WTC11 (cell line): ENCODE measurements at regions not wholly inside any gene's neighbourhood (a gene's known extent, or its start where the extent isn't known, plus 50 kb on each side); places are given as distances from the start of the nearest gene placed in this dataset.

Source experiments
- ATAC-seq: fragments of 200-7000 bp; cut with Tn5 transposase; 2 replicates; pipeline ENCODE4 v1.10.0; 2021; ENCODE audit warnings: mild to moderate bottlenecking, moderate library complexity
- CTCF ChIA-PET: fragments of 300-600 bp; sonication (Branson Sonifier 250); formaldehyde crosslinking; loops from one replicate; lab custom pipeline; 2021; ENCODE audit warnings: antibody characterized with exemption; lab: Charles Lee
- POLR2A ChIA-PET: fragments of 350-600 bp; sonication (Branson Sonifier 250); formaldehyde crosslinking; loops from one replicate; lab custom pipeline; 2021; ENCODE audit warnings: antibody characterized with exemption; lab: Charles Lee
- DNase-seq: peaks from one replicate; pipeline ENCODE4 v3.0.0; 2021; ENCODE audit warnings: low spot score
- H3K27ac Mint-ChIP-seq: 2 replicates; pipeline ENCODE4 v1.8.0; 2021; ENCODE audit warnings: mixed read lengths
- H3K27me3 Mint-ChIP-seq: 2 replicates; pipeline ENCODE4 v1.8.0; 2021; ENCODE audit warnings: low read depth, mild to moderate bottlenecking, moderate library complexity, mixed read lengths
- H3K36me3 Mint-ChIP-seq: 2 replicates; pipeline ENCODE4 v1.8.0; 2021; ENCODE audit warnings: mixed read lengths
- H3K4me1 Mint-ChIP-seq: 2 replicates; pipeline ENCODE4 v1.8.0; 2022; ENCODE audit warnings: mixed read lengths
- H3K4me3 Mint-ChIP-seq: 2 replicates; pipeline ENCODE4 v1.8.0; 2021; ENCODE audit warnings: mild to moderate bottlenecking, moderate library complexity, mixed read lengths
- H3K9me3 Mint-ChIP-seq: 2 replicates; pipeline ENCODE4 v1.8.0; 2021; ENCODE audit warnings: mixed read lengths
- ATF1 ChIP-seq: sonication (generic); formaldehyde crosslinking; IDR thresholded peaks from 2 replicates; pipeline ENCODE4 v1.8.1; 2023; ENCODE audit warnings: mild to moderate bottlenecking, moderate library complexity, missing genetic modification reagents
- CREB1 ChIP-seq: sonication (generic); formaldehyde crosslinking; IDR thresholded peaks from 2 replicates; pipeline ENCODE4 v1.8.0; 2023; ENCODE audit warnings: mild to moderate bottlenecking, missing genetic modification reagents
- ELF4 ChIP-seq: sonication (generic); formaldehyde crosslinking; IDR thresholded peaks from 2 replicates; pipeline ENCODE4 v1.8.1; 2022; ENCODE audit warnings: low read depth, mild to moderate bottlenecking, moderate library complexity, missing genetic modification reagents
- ESRRA ChIP-seq: sonication (generic); formaldehyde crosslinking; IDR thresholded peaks from 2 replicates; pipeline ENCODE4 v1.8.1; 2022; ENCODE audit warnings: mild to moderate bottlenecking, missing genetic modification reagents, borderline replicate concordance
- FOXJ3 ChIP-seq: sonication (generic); formaldehyde crosslinking; IDR thresholded peaks from 2 replicates; pipeline ENCODE4 v1.9.0; 2021; ENCODE audit warnings: missing genetic modification reagents, mild to moderate bottlenecking, borderline replicate concordance
- FOXP1 ChIP-seq: sonication (generic); formaldehyde crosslinking; IDR thresholded peaks from 2 replicates; pipeline ENCODE4 v1.8.0; 2022; ENCODE audit warnings: missing genetic modification reagents, mild to moderate bottlenecking, moderate library complexity, borderline replicate concordance
- HMGA2 ChIP-seq: fragments of 250-450 bp; sonication (Bioruptor Pico); IDR thresholded peaks from 2 replicates; pipeline ENCODE4 v1.4.0; 2021; ENCODE audit warnings: mild to moderate bottlenecking, moderate library complexity
- MXD4 ChIP-seq: fragments of 250-450 bp; sonication (Bioruptor Pico); IDR thresholded peaks from 2 replicates; pipeline ENCODE4 v1.8.0; 2021; ENCODE audit warnings: mild to moderate bottlenecking, moderate library complexity, borderline replicate concordance
- NFYB ChIP-seq: sonication (generic); formaldehyde crosslinking; conservative IDR thresholded peaks from 2 replicates; pipeline ENCODE4 v1.8.0; 2022; ENCODE audit warnings: low read depth, missing genetic modification reagents
- NR1H2 ChIP-seq: sonication (generic); formaldehyde crosslinking; IDR thresholded peaks from 2 replicates; pipeline ENCODE4 v1.9.0; 2021; ENCODE audit warnings: mild to moderate bottlenecking, moderate library complexity, missing genetic modification reagents
- NR2C2 ChIP-seq: sonication (generic); formaldehyde crosslinking; IDR thresholded peaks from 2 replicates; pipeline ENCODE4 v1.8.0; 2022; ENCODE audit warnings: mild to moderate bottlenecking, missing genetic modification reagents
- RORB ChIP-seq: fragments of 250-450 bp; sonication (Bioruptor Pico); IDR thresholded peaks from 2 replicates; pipeline ENCODE4 v1.9.0; 2021; ENCODE audit warnings: mild to moderate bottlenecking
- SMAD3 ChIP-seq: sonication (generic); formaldehyde crosslinking; IDR thresholded peaks from 2 replicates; pipeline ENCODE4 v1.8.0; 2022; ENCODE audit warnings: missing genetic modification reagents, mild to moderate bottlenecking, borderline replicate concordance
- ZBTB21 ChIP-seq: sonication (generic); formaldehyde crosslinking; IDR thresholded peaks from 2 replicates; pipeline ENCODE4 v1.8.1; 2023; ENCODE audit warnings: mild to moderate bottlenecking, missing genetic modification reagents, borderline replicate concordance
- ZNF121 ChIP-seq: sonication (generic); formaldehyde crosslinking; IDR thresholded peaks from 2 replicates; pipeline ENCODE4 v1.8.0; 2023; ENCODE audit warnings: missing genetic modification reagents
- ZNF396 ChIP-seq: fragments of 250-450 bp; sonication (Bioruptor Pico); IDR thresholded peaks from 2 replicates; pipeline ENCODE4 v1.8.0; 2021; ENCODE audit warnings: mild to moderate bottlenecking, moderate library complexity, borderline replicate concordance
- ZNF423 ChIP-seq: fragments of 250-450 bp; sonication (Bioruptor Pico); IDR thresholded peaks from 2 replicates; pipeline ENCODE4 v2.1.2; 2022; ENCODE audit warnings: mild to moderate bottlenecking, moderate library complexity
- ZSCAN18 ChIP-seq: fragments of 250-450 bp; sonication (Bioruptor Pico); IDR thresholded peaks from 2 replicates; pipeline ENCODE4 v2.1.2; 2022; ENCODE audit warnings: mild to moderate bottlenecking, moderate library complexity
- TF ChIP-seq, protein P1 (sequence below): sonication (generic); formaldehyde crosslinking; IDR thresholded peaks from 2 replicates; pipeline ENCODE4 v1.8.1; 2022; ENCODE audit warnings: low read depth, mild to moderate bottlenecking, moderate library complexity, missing genetic modification reagents, borderline replicate concordance
- TF ChIP-seq, protein P2 (sequence below): sonication (generic); formaldehyde crosslinking; IDR thresholded peaks from 2 replicates; pipeline ENCODE4 v1.8.1; 2023; ENCODE audit warnings: mild to moderate bottlenecking, moderate library complexity, missing genetic modification reagents
- TF ChIP-seq, protein P3 (sequence below): fragments of 250-450 bp; sonication (Bioruptor Pico); IDR thresholded peaks from 2 replicates; pipeline ENCODE4 v1.9.0; 2021; ENCODE audit warnings: mild to moderate bottlenecking
- TF ChIP-seq, protein P4 (sequence below): sonication (generic); formaldehyde crosslinking; IDR thresholded peaks from 2 replicates; pipeline ENCODE4 v1.8.1; 2023; ENCODE audit warnings: mild to moderate bottlenecking, missing genetic modification reagents
- TF ChIP-seq, protein P5 (sequence below): sonication (generic); formaldehyde crosslinking; conservative IDR thresholded peaks from 2 replicates; pipeline ENCODE4 v1.8.1; 2022; ENCODE audit warnings: mild to moderate bottlenecking, missing genetic modification reagents

DNA sequence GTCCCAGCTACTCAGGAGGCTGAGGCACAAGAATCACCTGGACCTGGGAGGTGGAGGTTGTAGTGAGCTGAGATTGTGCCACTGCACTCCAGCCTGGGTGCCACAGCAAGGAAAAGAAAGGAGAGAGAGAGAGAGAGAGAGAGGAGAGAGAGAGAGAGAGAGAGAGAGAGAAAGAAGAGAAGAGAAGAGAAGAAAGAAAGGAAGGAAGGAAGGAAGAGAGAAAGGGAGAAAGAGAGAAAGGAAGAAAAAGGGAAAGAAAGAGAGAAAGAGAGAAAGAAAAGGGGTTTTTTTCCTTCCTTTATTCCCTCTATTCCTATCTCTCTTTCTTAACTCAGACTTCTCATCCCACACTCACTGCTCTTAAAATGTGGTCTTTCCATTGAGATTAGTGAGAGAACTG, 238.7 kb upstream of the PRDM1 start (continued):
- TF ChIP-seq ELF4 (CRISPR knock-in tag) (no peak), ZNF121 (CRISPR knock-in tag) (no peak), FOXP1 (no peak), ATF1 (CRISPR knock-in tag) (no peak), NFYB (CRISPR knock-in tag) (no peak)

DNA sequence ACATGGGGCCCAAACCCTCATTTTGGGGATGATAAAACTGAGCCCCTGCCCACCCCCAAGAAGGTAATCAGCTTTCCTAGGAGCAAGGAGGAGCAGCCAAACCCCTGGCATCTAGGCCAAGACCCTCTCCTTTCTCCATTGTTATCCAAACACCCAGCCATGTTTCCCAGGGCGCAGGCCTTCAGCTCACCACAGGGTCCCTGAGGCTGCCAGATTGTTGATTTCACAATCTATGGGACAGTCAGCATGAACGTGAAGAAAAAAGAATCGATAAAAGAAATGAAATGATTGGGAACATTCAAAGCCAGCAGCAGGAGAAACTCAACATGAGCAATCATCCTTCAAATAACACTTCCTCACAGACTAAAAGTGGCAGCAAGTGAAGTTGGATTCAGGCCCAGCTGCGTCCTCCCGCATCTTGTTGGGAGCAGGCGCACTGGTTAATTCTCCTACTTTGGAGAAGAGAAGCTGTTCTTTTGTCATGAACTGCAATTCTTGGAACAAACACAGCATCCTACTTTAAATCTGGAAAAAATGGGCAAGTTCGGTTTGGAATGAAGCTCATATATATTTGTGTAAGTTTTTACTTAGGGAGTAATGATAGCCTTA, 241.8 kb upstream of the PRDM1 start:
- no peaks in the 10 kb centered on the region for H3K36me3 Mint-ChIP-seq
- peaks cover 10% of the 10 kb centered on the region for H3K4me1 Mint-ChIP-seq
- POLR2A ChIA-PET: no interaction called here
- ATAC-seq: peak; percentile 80
- peak; percentile 21 for DNase-seq
- no peak overlapping the region for H3K4me3 Mint-ChIP-seq
- CTCF ChIA-PET: interaction anchor here (0.9 to 1.2 kb wide), 2 partner anchors 9 to 240 kb away, joined by 4 to 5 read pairs; no protein-coding TSS in a partner anchor
- H3K27ac Mint-ChIP-seq: no peak overlapping the region
- 0 out of 2 replicates have a peak, but pooled peaks cover 4% of the 10 kb centered on the region for H3K9me3 Mint-ChIP-seq
- no peak for TF ChIP-seq CREB1 (CRISPR knock-in tag)
- no peaks in the 10 kb centered on the region for H3K27me3 Mint-ChIP-seq

- Mint-ChIP-seq H3K4me3 (no peak overlapping the region), H3K27me3 (no peaks in the 10 kb centered on the region), H3K4me1 (peaks cover 11% of the 10 kb centered on the region), H3K9me3 (0 out of 2 replicates have a peak, but pooled peaks cover 4% of the 10 kb centered on the region), H3K27ac (no peak overlapping the region), H3K36me3 (no peaks in the 10 kb centered on the region)
- no peak for DNase-seq
- no peak for ATAC-seq
- TF ChIP-seq ZNF396: no peak
- no peak for TF ChIP-seq NR2C2 (CRISPR knock-in tag)
- no peak for TF ChIP-seq NR1H2 (CRISPR knock-in tag)
- TF ChIP-seq MXD4 (CRISPR knock-in tag): no peak
- no peak for TF ChIP-seq RORB (CRISPR knock-in tag)
- TF ChIP-seq, protein P1, sequence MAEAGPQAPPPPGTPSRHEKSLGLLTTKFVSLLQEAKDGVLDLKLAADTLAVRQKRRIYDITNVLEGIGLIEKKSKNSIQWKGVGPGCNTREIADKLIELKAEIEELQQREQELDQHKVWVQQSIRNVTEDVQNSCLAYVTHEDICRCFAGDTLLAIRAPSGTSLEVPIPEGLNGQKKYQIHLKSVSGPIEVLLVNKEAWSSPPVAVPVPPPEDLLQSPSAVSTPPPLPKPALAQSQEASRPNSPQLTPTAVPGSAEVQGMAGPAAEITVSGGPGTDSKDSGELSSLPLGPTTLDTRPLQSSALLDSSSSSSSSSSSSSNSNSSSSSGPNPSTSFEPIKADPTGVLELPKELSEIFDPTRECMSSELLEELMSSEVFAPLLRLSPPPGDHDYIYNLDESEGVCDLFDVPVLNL (CRISPR knock-in tag): no peak
- no peak for TF ChIP-seq SMAD3 (CRISPR knock-in tag)
- TF ChIP-seq, protein P2, sequence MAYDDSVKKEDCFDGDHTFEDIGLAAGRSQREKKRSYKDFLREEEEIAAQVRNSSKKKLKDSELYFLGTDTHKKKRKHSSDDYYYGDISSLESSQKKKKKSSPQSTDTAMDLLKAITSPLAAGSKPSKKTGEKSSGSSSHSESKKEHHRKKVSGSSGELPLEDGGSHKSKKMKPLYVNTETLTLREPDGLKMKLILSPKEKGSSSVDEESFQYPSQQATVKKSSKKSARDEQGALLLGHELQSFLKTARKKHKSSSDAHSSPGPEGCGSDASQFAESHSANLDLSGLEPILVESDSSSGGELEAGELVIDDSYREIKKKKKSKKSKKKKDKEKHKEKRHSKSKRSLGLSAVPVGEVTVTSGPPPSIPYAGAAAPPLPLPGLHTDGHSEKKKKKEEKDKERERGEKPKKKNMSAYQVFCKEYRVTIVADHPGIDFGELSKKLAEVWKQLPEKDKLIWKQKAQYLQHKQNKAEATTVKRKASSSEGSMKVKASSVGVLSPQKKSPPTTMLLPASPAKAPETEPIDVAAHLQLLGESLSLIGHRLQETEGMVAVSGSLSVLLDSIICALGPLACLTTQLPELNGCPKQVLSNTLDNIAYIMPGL: no peak
- TF ChIP-seq HMGA2 (CRISPR knock-in tag): no peak
- no peak for TF ChIP-seq ZSCAN18 (CRISPR knock-in tag)
- TF ChIP-seq, protein P3, sequence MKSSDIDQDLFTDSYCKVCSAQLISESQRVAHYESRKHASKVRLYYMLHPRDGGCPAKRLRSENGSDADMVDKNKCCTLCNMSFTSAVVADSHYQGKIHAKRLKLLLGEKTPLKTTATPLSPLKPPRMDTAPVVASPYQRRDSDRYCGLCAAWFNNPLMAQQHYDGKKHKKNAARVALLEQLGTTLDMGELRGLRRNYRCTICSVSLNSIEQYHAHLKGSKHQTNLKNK (CRISPR knock-in tag): no peak
- POLR2A ChIA-PET: no interaction called here
- CTCF ChIA-PET: no interaction called here
Observed at GRCh38 chr6:105839266-105839665, 246.9 kb upstream of the PRDM1 start.

DNA sequence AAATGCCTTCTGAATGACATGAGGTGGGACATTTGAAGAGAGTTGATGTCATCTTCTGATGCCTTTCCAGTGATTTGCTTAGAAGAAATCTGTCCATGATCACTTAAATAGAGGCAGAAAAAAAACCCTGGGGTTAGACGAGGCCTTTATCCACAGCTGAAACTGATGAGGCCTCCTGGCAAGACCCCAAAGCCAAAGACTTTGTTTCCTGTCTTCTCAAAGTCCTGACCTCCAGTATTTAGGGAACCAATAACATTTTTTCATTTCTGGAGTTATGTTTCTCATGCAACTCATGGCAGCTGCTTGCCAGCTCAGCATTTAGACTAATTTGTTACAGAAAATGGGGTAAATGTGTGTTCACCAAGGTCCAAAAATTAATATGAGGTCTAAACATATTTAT, 248.0 kb upstream of the PRDM1 start:
- Mint-ChIP-seq H3K27me3 (no peaks in the 10 kb centered on the region), H3K4me1 (peaks cover 4% of the 10 kb centered on the region; the same call in 1 of the 2 replicates), H3K27ac (no peak overlapping the region), H3K9me3 (0 out of 2 replicates have a peak, but pooled peaks cover 4% of the 10 kb centered on the region), H3K4me3 (no peak overlapping the region), H3K36me3 (no peaks in the 10 kb centered on the region)
- no peak for ATAC-seq
- ChIA-PET POLR2A (no interaction called here), CTCF (no interaction called here)
- no peak for DNase-seq
- TF ChIP-seq ZNF423 (CRISPR knock-in tag) (no peak), ZBTB21 (CRISPR knock-in tag) (no peak), ZSCAN18 (CRISPR knock-in tag) (no peak), ESRRA (CRISPR knock-in tag) (no peak), FOXJ3 (no peak), MXD4 (CRISPR knock-in tag) (no peak)
- TF ChIP-seq, protein P4, sequence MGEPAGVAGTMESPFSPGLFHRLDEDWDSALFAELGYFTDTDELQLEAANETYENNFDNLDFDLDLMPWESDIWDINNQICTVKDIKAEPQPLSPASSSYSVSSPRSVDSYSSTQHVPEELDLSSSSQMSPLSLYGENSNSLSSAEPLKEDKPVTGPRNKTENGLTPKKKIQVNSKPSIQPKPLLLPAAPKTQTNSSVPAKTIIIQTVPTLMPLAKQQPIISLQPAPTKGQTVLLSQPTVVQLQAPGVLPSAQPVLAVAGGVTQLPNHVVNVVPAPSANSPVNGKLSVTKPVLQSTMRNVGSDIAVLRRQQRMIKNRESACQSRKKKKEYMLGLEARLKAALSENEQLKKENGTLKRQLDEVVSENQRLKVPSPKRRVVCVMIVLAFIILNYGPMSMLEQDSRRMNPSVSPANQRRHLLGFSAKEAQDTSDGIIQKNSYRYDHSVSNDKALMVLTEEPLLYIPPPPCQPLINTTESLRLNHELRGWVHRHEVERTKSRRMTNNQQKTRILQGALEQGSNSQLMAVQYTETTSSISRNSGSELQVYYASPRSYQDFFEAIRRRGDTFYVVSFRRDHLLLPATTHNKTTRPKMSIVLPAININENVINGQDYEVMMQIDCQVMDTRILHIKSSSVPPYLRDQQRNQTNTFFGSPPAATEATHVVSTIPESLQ (CRISPR knock-in tag): no peak
- TF ChIP-seq, protein P5, sequence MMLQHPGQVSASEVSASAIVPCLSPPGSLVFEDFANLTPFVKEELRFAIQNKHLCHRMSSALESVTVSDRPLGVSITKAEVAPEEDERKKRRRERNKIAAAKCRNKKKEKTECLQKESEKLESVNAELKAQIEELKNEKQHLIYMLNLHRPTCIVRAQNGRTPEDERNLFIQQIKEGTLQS (CRISPR knock-in tag): no peak
